ENCODE measurements at regions not wholly inside any gene's neighbourhood (a gene's known extent, or its start where the extent isn't known, plus 50 kb on each side); places are given as distances from the start of the nearest gene placed in this dataset.

GRCh38 chr3:22296601-22297000 lies 545.6 kb upstream of the ZNF385D start:
- no peaks in the 10 kb centered on the region for H3K27me3 Mint-ChIP-seq
- ATAC-seq: no peak
- H3K4me3 Mint-ChIP-seq: no peak overlapping the region
- no peaks in the 10 kb centered on the region for H3K4me1 Mint-ChIP-seq
- H3K9me3 ChIP-seq (ENCODE audit: control insufficient read depth, low read length, poor library complexity, severe bottlenecking): no peaks in the 10 kb centered on the region
- DNase-seq: no peak
- H3K27ac Mint-ChIP-seq: no peak overlapping the region
- H3K36me3 Mint-ChIP-seq (ENCODE audit: low read depth): no peaks in the 10 kb centered on the region

DNA sequence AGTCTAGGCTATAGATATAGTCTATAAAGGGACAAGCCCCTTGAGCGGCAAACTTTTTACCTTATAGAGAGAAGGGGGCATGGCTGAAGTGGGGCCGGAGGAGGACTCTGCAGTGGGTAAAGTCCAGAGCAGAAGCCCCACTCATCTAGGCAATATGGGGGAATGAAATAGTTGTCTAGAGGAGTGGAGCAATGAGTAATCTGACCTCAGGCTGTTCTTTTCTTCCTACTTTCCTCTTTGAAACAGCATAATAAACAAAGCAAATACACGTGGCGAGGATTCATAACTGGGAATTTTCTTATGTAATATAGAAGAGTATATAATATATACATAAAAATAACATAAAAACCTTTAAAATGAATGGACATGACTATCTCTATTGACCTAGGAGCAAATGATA lies 546.4 kb upstream of the ZNF385D start:
- ATAC-seq (no peak), DNase-seq (no peak)
- no peaks in the 10 kb centered on the region for H3K27me3 Mint-ChIP-seq
- H3K4me1 Mint-ChIP-seq: no peaks in the 10 kb centered on the region
- H3K9me3 ChIP-seq (ENCODE audit: control insufficient read depth, low read length, poor library complexity, severe bottlenecking): no peaks in the 10 kb centered on the region
- H3K36me3 Mint-ChIP-seq (ENCODE audit: low read depth): no peaks in the 10 kb centered on the region
- H3K27ac Mint-ChIP-seq: no peak overlapping the region
- H3K4me3 Mint-ChIP-seq: no peak overlapping the region

- ATAC-seq (no peak), DNase-seq (no peak)
- Mint-ChIP-seq H3K36me3 (ENCODE audit: low read depth) (no peaks in the 10 kb centered on the region), H3K4me1 (no peaks in the 10 kb centered on the region), H3K4me3 (no peak overlapping the region), H3K27ac (no peak overlapping the region), H3K27me3 (no peaks in the 10 kb centered on the region)
- no peaks in the 10 kb centered on the region for H3K9me3 ChIP-seq (ENCODE audit: control insufficient read depth, low read length, poor library complexity, severe bottlenecking)
Observed at GRCh38 chr3:22306454-22306853, 555.4 kb upstream of the ZNF385D start.

DNA sequence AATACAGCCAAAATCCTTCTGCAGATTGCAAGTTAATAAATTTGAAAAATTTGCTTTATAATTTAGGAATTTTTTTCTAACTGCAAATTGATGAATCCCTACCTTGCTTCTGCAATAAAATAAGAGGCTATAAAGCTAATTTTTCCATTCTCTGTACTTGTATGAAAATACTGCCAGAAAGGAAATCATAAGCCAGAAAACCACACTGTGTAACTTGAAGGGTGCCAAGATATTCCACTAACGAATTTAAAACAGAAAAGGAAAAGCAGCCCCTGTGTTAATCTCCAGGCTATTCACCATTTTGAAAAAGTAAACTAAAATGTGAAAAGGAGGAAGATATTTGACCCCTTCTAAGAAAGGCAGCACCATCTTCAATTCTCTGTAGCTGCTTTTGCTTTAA lies 557.9 kb upstream of the ZNF385D start:
- H3K36me3 Mint-ChIP-seq (ENCODE audit: low read depth): no peaks in the 10 kb centered on the region
- H3K27me3 Mint-ChIP-seq: no peaks in the 10 kb centered on the region
- DNase-seq (no peak), ATAC-seq (no peak)
- no peak overlapping the region for H3K27ac Mint-ChIP-seq
- no peaks in the 10 kb centered on the region for H3K4me1 Mint-ChIP-seq
- H3K9me3 ChIP-seq (ENCODE audit: control insufficient read depth, low read length, poor library complexity, severe bottlenecking): no peaks in the 10 kb centered on the region
- no peak overlapping the region for H3K4me3 Mint-ChIP-seq

DNA sequence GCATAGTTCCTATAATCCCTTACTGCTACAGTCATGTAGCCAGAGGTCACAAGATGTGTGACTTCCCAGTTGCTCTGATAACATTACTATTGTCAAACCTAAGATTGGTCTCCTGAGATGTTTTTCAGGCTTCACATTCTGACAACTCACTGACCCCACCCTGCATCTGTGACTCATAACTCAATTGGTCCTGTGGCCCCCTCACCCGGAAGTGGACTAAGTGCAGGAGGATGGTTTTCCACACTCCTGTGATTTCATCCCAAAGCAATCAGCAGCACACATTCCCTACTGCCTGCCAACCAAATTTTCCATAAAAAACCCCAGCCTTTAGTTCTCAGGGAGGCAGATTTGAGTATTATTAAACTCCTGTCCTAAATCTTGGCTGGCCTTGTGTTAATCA lies 564.9 kb upstream of the ZNF385D start:
- Mint-ChIP-seq H3K27ac (no peak overlapping the region), H3K27me3 (no peaks in the 10 kb centered on the region), H3K4me3 (no peak overlapping the region), H3K36me3 (ENCODE audit: low read depth) (no peaks in the 10 kb centered on the region), H3K4me1 (no peaks in the 10 kb centered on the region)
- DNase-seq: no peak
- no peaks in the 10 kb centered on the region for H3K9me3 ChIP-seq (ENCODE audit: control insufficient read depth, low read length, poor library complexity, severe bottlenecking)
- ATAC-seq: no peak

DNA sequence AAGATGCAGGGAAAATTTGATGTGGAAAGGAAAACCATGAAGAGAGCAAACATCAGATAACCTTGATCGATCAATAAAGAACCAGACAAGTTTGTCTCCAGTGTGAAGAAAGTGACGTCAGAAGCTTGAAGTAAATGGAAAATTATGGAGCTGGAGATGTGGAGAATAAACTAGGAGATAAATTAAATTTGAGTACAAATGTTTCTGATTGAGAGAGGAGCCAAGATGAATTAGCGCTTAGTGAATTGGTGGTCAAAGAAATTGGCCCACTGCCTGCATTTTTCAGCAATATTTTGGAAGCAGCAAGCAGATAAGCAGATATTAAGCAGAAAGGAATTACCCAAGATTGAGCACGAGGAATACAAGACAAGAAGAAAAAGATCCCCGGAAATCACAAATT lies 567.3 kb upstream of the ZNF385D start:
- Mint-ChIP-seq H3K4me1 (no peaks in the 10 kb centered on the region), H3K27ac (no peak overlapping the region), H3K27me3 (no peaks in the 10 kb centered on the region), H3K4me3 (no peak overlapping the region), H3K36me3 (ENCODE audit: low read depth) (no peaks in the 10 kb centered on the region)
- DNase-seq (no peak), ATAC-seq (no peak)
- peaks cover 3% of the 10 kb centered on the region for H3K9me3 ChIP-seq (ENCODE audit: control insufficient read depth, low read length, poor library complexity, severe bottlenecking)

DNA sequence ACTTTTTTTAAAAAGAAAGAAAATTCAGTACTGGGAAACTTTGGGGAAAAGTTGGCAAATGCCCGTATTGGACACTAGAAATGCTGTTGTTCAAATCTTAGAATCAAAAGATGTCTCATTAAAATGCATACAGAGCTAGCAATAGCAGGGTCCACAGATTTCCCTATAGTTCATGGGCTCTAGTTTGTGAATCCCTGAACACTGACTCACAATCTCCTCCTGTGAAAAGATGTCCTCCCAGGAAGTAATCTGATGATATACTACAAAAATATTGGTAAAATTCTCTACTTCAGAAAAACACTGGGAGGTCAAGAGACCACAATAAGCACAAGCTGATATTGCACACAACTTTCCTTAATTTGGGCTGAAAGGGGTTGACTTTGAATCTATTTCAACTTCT lies 568.4 kb upstream of the ZNF385D start:
- Mint-ChIP-seq H3K27me3 (no peaks in the 10 kb centered on the region), H3K4me1 (no peaks in the 10 kb centered on the region), H3K36me3 (ENCODE audit: low read depth) (no peaks in the 10 kb centered on the region), H3K4me3 (no peak overlapping the region), H3K27ac (no peak overlapping the region)
- ATAC-seq: no peak
- DNase-seq: no peak
- peaks cover 3% of the 10 kb centered on the region for H3K9me3 ChIP-seq (ENCODE audit: control insufficient read depth, low read length, poor library complexity, severe bottlenecking)

DNA sequence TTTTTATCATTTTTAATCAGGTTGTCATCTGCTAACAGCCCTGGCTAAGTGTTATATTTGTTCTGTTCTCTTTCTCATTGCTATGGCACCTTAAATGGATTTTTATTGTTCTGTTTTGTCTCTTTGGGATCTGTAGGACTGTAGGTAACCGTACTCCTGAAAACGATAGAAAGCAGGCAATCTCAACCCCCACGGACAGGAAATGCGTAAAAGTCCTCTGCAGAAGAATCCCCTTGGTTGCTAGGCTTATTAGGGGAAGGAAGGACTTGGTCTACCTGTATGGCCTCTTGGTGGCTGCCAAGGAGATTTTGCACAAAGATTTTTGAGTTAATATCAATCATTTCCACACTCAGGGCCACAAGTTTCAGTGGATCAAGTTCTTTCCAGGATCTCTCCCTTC lies 571.9 kb upstream of the ZNF385D start:
- no peaks in the 10 kb centered on the region for H3K4me1 Mint-ChIP-seq
- no peak overlapping the region for H3K27ac Mint-ChIP-seq
- ATAC-seq (no peak), DNase-seq (no peak)
- H3K36me3 Mint-ChIP-seq (ENCODE audit: low read depth): no peaks in the 10 kb centered on the region
- no peaks in the 10 kb centered on the region for H3K27me3 Mint-ChIP-seq
- H3K9me3 ChIP-seq (ENCODE audit: control insufficient read depth, low read length, poor library complexity, severe bottlenecking): peaks cover 3% of the 10 kb centered on the region
- no peak overlapping the region for H3K4me3 Mint-ChIP-seq

- DNase-seq: no peak
- H3K9me3 ChIP-seq (ENCODE audit: control insufficient read depth, low read length, poor library complexity, severe bottlenecking): peaks cover 3% of the 10 kb centered on the region
- ATAC-seq: no peak
- Mint-ChIP-seq H3K4me3 (no peak overlapping the region), H3K36me3 (ENCODE audit: low read depth) (no peaks in the 10 kb centered on the region), H3K27me3 (no peaks in the 10 kb centered on the region), H3K27ac (no peak overlapping the region), H3K4me1 (no peaks in the 10 kb centered on the region)
Observed at GRCh38 chr3:22326305-22326704, 575.3 kb upstream of the ZNF385D start.

GRCh38 chr3:22334996-22335395 lies 584.0 kb upstream of the ZNF385D start:
- Mint-ChIP-seq H3K27me3 (no peaks in the 10 kb centered on the region), H3K27ac (no peak overlapping the region), H3K4me1 (no peaks in the 10 kb centered on the region), H3K36me3 (ENCODE audit: low read depth) (no peaks in the 10 kb centered on the region), H3K4me3 (no peak overlapping the region)
- H3K9me3 ChIP-seq (ENCODE audit: control insufficient read depth, low read length, poor library complexity, severe bottlenecking): no peaks in the 10 kb centered on the region
- ATAC-seq: no peak
- no peak for DNase-seq

- no peaks in the 10 kb centered on the region for H3K4me1 Mint-ChIP-seq
- H3K27me3 Mint-ChIP-seq: no peaks in the 10 kb centered on the region
- DNase-seq (no peak), ATAC-seq (no peak)
- H3K4me3 Mint-ChIP-seq: no peak overlapping the region
- H3K27ac Mint-ChIP-seq: no peak overlapping the region
- H3K36me3 Mint-ChIP-seq (ENCODE audit: low read depth): no peaks in the 10 kb centered on the region
- no peaks in the 10 kb centered on the region for H3K9me3 ChIP-seq (ENCODE audit: control insufficient read depth, low read length, poor library complexity, severe bottlenecking)
Observed at GRCh38 chr3:22349215-22349851, 598.3 kb upstream of the ZNF385D start.

DNA sequence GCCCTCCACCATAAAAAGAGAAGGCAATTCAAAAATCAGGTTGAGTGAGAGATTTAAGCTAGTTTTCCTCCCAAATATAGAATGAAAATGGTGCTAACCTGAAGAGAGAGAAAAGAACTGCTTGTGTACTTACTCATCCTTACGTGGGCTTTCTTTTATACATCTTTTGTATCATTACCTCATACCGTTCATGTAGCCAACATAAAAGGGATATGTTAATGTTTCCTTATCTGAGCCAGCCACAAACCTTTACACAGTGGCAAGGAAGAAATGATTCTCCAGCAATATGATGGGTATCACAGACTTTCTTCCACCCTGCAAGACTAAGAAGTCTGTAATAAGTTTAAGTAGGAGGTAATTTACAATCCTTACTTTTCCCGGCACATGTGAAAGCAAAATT lies 600.8 kb upstream of the ZNF385D start:
- ATAC-seq (no peak), DNase-seq (no peak)
- no peaks in the 10 kb centered on the region for H3K9me3 ChIP-seq (ENCODE audit: control insufficient read depth, low read length, poor library complexity, severe bottlenecking)
- Mint-ChIP-seq H3K27me3 (no peaks in the 10 kb centered on the region), H3K27ac (no peak overlapping the region), H3K4me1 (no peaks in the 10 kb centered on the region), H3K4me3 (no peak overlapping the region), H3K36me3 (ENCODE audit: low read depth) (no peaks in the 10 kb centered on the region)

DNA sequence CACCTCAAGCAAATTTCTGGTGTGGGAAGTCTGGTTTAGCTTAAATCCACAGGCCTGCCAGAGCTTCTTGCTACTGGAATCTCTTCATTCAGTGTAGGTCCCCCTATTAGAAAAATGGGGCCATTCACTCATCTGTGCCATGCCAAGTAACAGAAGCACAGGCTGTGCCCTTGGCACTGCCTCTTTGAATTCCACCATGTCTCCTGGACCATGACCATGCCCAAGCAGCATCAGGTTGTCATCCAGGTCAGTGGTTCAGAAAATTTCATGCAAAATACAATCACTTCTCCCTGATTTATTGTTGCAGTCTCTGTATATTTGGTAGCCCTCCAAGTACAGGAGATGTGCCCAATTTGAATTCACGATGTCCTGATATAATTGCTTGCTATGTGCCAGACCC lies 602.1 kb upstream of the ZNF385D start:
- ATAC-seq (no peak), DNase-seq (no peak)
- no peaks in the 10 kb centered on the region for H3K9me3 ChIP-seq (ENCODE audit: control insufficient read depth, low read length, poor library complexity, severe bottlenecking)
- Mint-ChIP-seq H3K36me3 (ENCODE audit: low read depth) (no peaks in the 10 kb centered on the region), H3K4me1 (no peaks in the 10 kb centered on the region), H3K4me3 (no peak overlapping the region), H3K27ac (no peak overlapping the region), H3K27me3 (no peaks in the 10 kb centered on the region)

DNA sequence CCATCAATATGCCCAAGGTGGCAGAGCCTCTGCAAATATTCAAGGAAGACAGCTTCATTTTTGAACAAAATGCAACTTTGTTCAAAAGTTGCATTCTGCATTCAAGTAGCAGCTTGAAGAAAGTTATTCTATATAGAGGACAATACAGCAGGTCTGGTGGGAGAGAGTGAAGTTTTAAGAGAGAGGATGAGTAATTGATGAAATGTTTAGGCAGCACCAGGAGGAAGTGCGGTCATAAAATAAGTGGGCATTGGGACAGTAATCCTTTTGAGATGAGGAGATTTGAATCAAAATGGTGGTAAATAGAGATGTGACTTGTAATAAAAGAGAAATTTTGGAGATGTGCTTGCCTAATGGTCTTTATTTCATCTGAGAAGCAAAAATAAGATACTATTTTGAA lies 607.3 kb upstream of the ZNF385D start:
- no peaks in the 10 kb centered on the region for H3K9me3 ChIP-seq (ENCODE audit: control insufficient read depth, low read length, poor library complexity, severe bottlenecking)
- Mint-ChIP-seq H3K4me3 (no peak overlapping the region), H3K27ac (no peak overlapping the region), H3K27me3 (no peaks in the 10 kb centered on the region), H3K36me3 (ENCODE audit: low read depth) (no peaks in the 10 kb centered on the region), H3K4me1 (no peaks in the 10 kb centered on the region)
- ATAC-seq: no peak
- DNase-seq: no peak

All from T-helper 17 cell (primary cell).